HEK293 (cell line): ENCODE measurements at regions not wholly inside any gene's neighbourhood (a gene's known extent, or its start where the extent isn't known, plus 50 kb on each side); places are given as distances from the start of the nearest gene placed in this dataset.

Experiments used
- CTCF ChIA-PET: fragments of 350-600 bp; formaldehyde crosslinking; extraction: SDS; loops from one replicate; lab custom pipeline; 2021; ENCODE audit warnings: antibody characterized with exemption; lab: Yijun Ruan, JAX
- POLR2A ChIA-PET: fragments of 300-600 bp; formaldehyde crosslinking; extraction: SDS; loops from one replicate; lab custom pipeline; 2020; ENCODE audit warnings: antibody characterized with exemption, inconsistent platforms; lab: Yijun Ruan, JAX
- H3K27ac ChIP-seq: fragments of 200-500 bp; sonication (Bioruptor generic); 2 replicates; pipeline ENCODE4 v1.5.1; 2014; ENCODE audit warnings: low read depth, low read length, control low read depth, inconsistent platforms; ENCODE audit errors: extremely low read depth
- H3K36me3 ChIP-seq, 2 experiments: fragments of 200-500 bp in 1 of 2; sonication (Bioruptor generic) in 1 of 2; 1 replicate in 1 of 2; 2 replicates in 1 of 2; pipeline ENCODE4 v1.5.1; 2014 to 2017; ENCODE audit warnings: inconsistent platforms in 2 of 2, low read length in 2 of 2; ENCODE audit not compliant: control insufficient read depth in 2 of 2, insufficient read depth in 1 of 2
- H3K4me1 ChIP-seq: fragments of 200-500 bp; sonication (Bioruptor generic); 2 replicates; pipeline ENCODE4 v1.5.1; 2014; ENCODE audit warnings: mild to moderate bottlenecking, low read length, inconsistent platforms; ENCODE audit not compliant: control insufficient read depth, insufficient read depth
- H3K4me3 ChIP-seq: 2 replicates; pipeline ENCODE4 v1.5.1; 2011; ENCODE audit warnings: low read depth, mild to moderate bottlenecking, control low read depth, low read length, moderate library complexity
- H3K9me3 ChIP-seq: fragments of 200-500 bp; sonication (Bioruptor generic); 2 replicates; pipeline ENCODE4 v1.5.1; 2014; ENCODE audit warnings: low read depth, low read length, inconsistent platforms; ENCODE audit not compliant: control insufficient read depth, insufficient read depth
- EGR2 ChIP-seq: fragments of 450-650 bp; formaldehyde crosslinking; IDR thresholded peaks from 2 replicates; pipeline ENCODE4 v1.5.1; 2016; ENCODE audit warnings: low read depth, missing biosample characterization, missing genetic modification characterization
- FEZF1 ChIP-seq: fragments of 450-650 bp; formaldehyde crosslinking; IDR thresholded peaks from 2 replicates; pipeline ENCODE4 v1.5.1; 2016; ENCODE audit warnings: missing biosample characterization, missing genetic modification characterization
- HIC1 ChIP-seq: fragments of 450-650 bp; formaldehyde crosslinking; IDR thresholded peaks from 2 replicates; pipeline ENCODE4 v1.5.1; 2016; ENCODE audit warnings: missing biosample characterization, missing genetic modification characterization
- KLF7 ChIP-seq: fragments of 450-650 bp; formaldehyde crosslinking; IDR thresholded peaks from 2 replicates; pipeline ENCODE4 v1.5.1; 2016; ENCODE audit warnings: missing biosample characterization, missing genetic modification characterization, borderline replicate concordance
- MZF1 ChIP-seq: fragments of 450-650 bp; formaldehyde crosslinking; IDR thresholded peaks from 2 replicates; pipeline ENCODE4 v1.5.1; 2017; ENCODE audit warnings: missing biosample characterization, missing genetic modification characterization, borderline replicate concordance
- PRDM4 ChIP-seq: fragments of 450-650 bp; formaldehyde crosslinking; IDR thresholded peaks from 2 replicates; pipeline ENCODE4 v1.5.1; 2017; ENCODE audit warnings: missing biosample characterization, missing genetic modification characterization
- TRIM28 ChIP-seq: IDR thresholded peaks from 2 replicates; pipeline ENCODE4 v1.6.1; 2011; ENCODE audit warnings: low read length, control low read depth, borderline replicate concordance
- ZBTB21 ChIP-seq: fragments of 450-650 bp; formaldehyde crosslinking; IDR thresholded peaks from 2 replicates; pipeline ENCODE4 v1.5.1; 2017; ENCODE audit warnings: missing biosample characterization, missing genetic modification characterization
- ZNF133 ChIP-seq: fragments of 450-650 bp; formaldehyde crosslinking; IDR thresholded peaks from 2 replicates; pipeline ENCODE4 v1.5.1; 2016; ENCODE audit warnings: missing biosample characterization, missing genetic modification characterization
- ZNF221 ChIP-seq: fragments of 450-650 bp; formaldehyde crosslinking; IDR thresholded peaks from 2 replicates; pipeline ENCODE4 v1.5.1; 2017; ENCODE audit warnings: missing biosample characterization, missing genetic modification characterization, borderline replicate concordance
- ZNF274 ChIP-seq, 2 experiments: fragments of 200-500 bp in 1 of 2; fragments of 450-650 bp in 1 of 2; sonication (Bioruptor generic) in 1 of 2; formaldehyde crosslinking in 1 of 2; IDR thresholded peaks; 2 replicates each; pipeline versions ENCODE4 v1.5.1 to v1.6.1; 2014 to 2016; ENCODE audit warnings: borderline replicate concordance in 1 of 2, inconsistent platforms in 1 of 2, low read length in 1 of 2, missing biosample characterization in 1 of 2, missing genetic modification characterization in 1 of 2
- ZNF311 ChIP-seq: fragments of 450-650 bp; formaldehyde crosslinking; IDR thresholded peaks from 2 replicates; pipeline ENCODE4 v1.5.1; 2017; ENCODE audit warnings: missing biosample characterization, missing genetic modification characterization, borderline replicate concordance
- ZNF416 ChIP-seq: fragments of 450-650 bp; formaldehyde crosslinking; IDR thresholded peaks from 2 replicates; pipeline ENCODE4 v1.5.1; 2016; ENCODE audit warnings: missing biosample characterization, missing genetic modification characterization
- ZNF514 ChIP-seq: fragments of 450-650 bp; formaldehyde crosslinking; IDR thresholded peaks from 2 replicates; pipeline ENCODE4 v1.5.1; 2016; ENCODE audit warnings: missing biosample characterization, missing genetic modification characterization
- ZNF529 ChIP-seq: fragments of 450-650 bp; formaldehyde crosslinking; IDR thresholded peaks from 2 replicates; pipeline ENCODE4 v1.5.1; 2017; ENCODE audit warnings: missing genetic modification characterization, missing biosample characterization; ENCODE audit not compliant: insufficient replicate concordance
- ZNF544 ChIP-seq: fragments of 450-650 bp; formaldehyde crosslinking; IDR thresholded peaks from 2 replicates; pipeline ENCODE4 v1.5.0; 2017; ENCODE audit warnings: missing biosample characterization, missing genetic modification characterization
- ZNF560 ChIP-seq: fragments of 450-650 bp; formaldehyde crosslinking; IDR thresholded peaks from 2 replicates; pipeline ENCODE4 v1.5.1; 2017; ENCODE audit warnings: missing biosample characterization, missing genetic modification characterization, borderline replicate concordance
- ZNF561 ChIP-seq: fragments of 450-650 bp; IDR thresholded peaks from 2 replicates; pipeline ENCODE4 v1.5.1; 2018; ENCODE audit warnings: missing biosample characterization, missing genetic modification characterization, borderline replicate concordance
- ZNF626 ChIP-seq: fragments of 450-650 bp; sonication (Bioruptor Pico); formaldehyde crosslinking; IDR thresholded peaks from 2 replicates; pipeline ENCODE4 v1.5.1; 2018; ENCODE audit warnings: missing biosample characterization, missing genetic modification characterization, inconsistent platforms
- ZNF664 ChIP-seq: fragments of 450-650 bp; formaldehyde crosslinking; IDR thresholded peaks from 2 replicates; pipeline ENCODE4 v1.5.1; 2016; ENCODE audit warnings: missing biosample characterization, missing genetic modification characterization
- ZNF704 ChIP-seq: fragments of 450-650 bp; formaldehyde crosslinking; IDR thresholded peaks from 2 replicates; pipeline ENCODE4 v1.5.1; 2016; ENCODE audit warnings: missing biosample characterization, missing genetic modification characterization

GRCh38 chr12:17595111-17595510 lies 494.9 kb downstream of the RERGL start:
- ChIA-PET POLR2A (no interaction called here), CTCF (no interaction called here)
- no peaks in the 10 kb centered on the region for H3K9me3 ChIP-seq
- no peaks in the 10 kb centered on the region for H3K4me1 ChIP-seq
- H3K36me3 ChIP-seq, result no peaks in the 10 kb centered on the region
- TF ChIP-seq ZNF221 (tag by site-specific recombination) (no peak), PRDM4 (tag by site-specific recombination) (no peak), ZNF626 (no peak), ZNF561 (tag by site-specific recombination) (no peak), ZNF311 (tag by site-specific recombination) (no peak), ZNF514 (tag by site-specific recombination) (no peak), ZNF133 (tag by site-specific recombination) (no peak), KLF7 (tag by site-specific recombination) (no peak), TRIM28 (no peak), MZF1 (no peak), HIC1 (tag by site-specific recombination) (no peak), ZNF664 (tag by site-specific recombination) (no peak), ZNF560 (no peak), ZNF544 (tag by site-specific recombination) (no peak)
- no peak overlapping the region for H3K4me3 ChIP-seq
- no peak overlapping the region for H3K27ac ChIP-seq

GRCh38 chr12:17593715-17594406 lies 496.1 kb downstream of the RERGL start:
- H3K4me3 ChIP-seq, result no peak overlapping the region
- H3K36me3 ChIP-seq, result no peaks in the 10 kb centered on the region
- ChIA-PET POLR2A (no interaction called here), CTCF (no interaction called here)
- H3K27ac ChIP-seq, result no peak overlapping the region
- H3K4me1 ChIP-seq, result no peaks in the 10 kb centered on the region
- TF ChIP-seq EGR2 (tag by site-specific recombination) (no peak), ZNF274 (IDR thresholded peaks at IDR 0.05; ENCODE audit: low read length) (no peak), ZNF274 (tag by site-specific recombination; IDR thresholded peaks at IDR 0.05; ENCODE audit: borderline replicate concordance) (no peak), FEZF1 (tag by site-specific recombination) (no peak)
- no peaks in the 10 kb centered on the region for H3K9me3 ChIP-seq

GRCh38 chr12:17592472-17592871 lies 497.5 kb downstream of the RERGL start:
- no peaks in the 10 kb centered on the region for H3K36me3 ChIP-seq
- H3K9me3 ChIP-seq, result no peaks in the 10 kb centered on the region
- H3K27ac ChIP-seq, result no peak overlapping the region
- H3K4me1 ChIP-seq, result no peaks in the 10 kb centered on the region
- POLR2A ChIA-PET, result no interaction called here
- TF ChIP-seq ZNF664 (tag by site-specific recombination), result no peak
- TF ChIP-seq ZNF529 (tag by site-specific recombination), result no peak
- TF ChIP-seq ZNF416 (tag by site-specific recombination), result no peak
- no peak for TF ChIP-seq ZNF704 (tag by site-specific recombination)
- TF ChIP-seq ZBTB21 (tag by site-specific recombination), result no peak
- TF ChIP-seq ZNF274 (IDR thresholded peaks at IDR 0.05; ENCODE audit: low read length), result no peak
- no peak for TF ChIP-seq ZNF274 (tag by site-specific recombination; IDR thresholded peaks at IDR 0.05; ENCODE audit: borderline replicate concordance)
- CTCF ChIA-PET, result no interaction called here
- H3K4me3 ChIP-seq, result no peak overlapping the region
